Left lobe of liver (tissue), 2 donors: ENCODE measurements at regions not wholly inside any gene's neighbourhood (a gene's known extent, or its start where the extent isn't known, plus 50 kb on each side); places are given as distances from the start of the nearest gene placed in this dataset.
A peak's percentile ranks its signal among the peaks of the same experiment; 100 is the strongest.

Experiments
- ATAC-seq: fragments of 200-7000 bp; cut with Tn5 transposase; one replicate; pipeline ENCODE4 v1.9.1; 2020; ENCODE audit warnings: mild to moderate bottlenecking, moderate library complexity
- DNase-seq: peaks from one replicate; pipeline ENCODE4 v3.0.0-alpha.2; 2020; ENCODE audit warnings: low spot score
- donor health status: DM: no; HTN: no; CAD: no; lungs with moderate emphysema.
- donor health status: DM: no; HTN: yes; CAD: no.

- ATAC-seq = no peak
- no peak for DNase-seq
Observed at GRCh38 chr2:15874321-15874720, 66.0 kb upstream of the MYCN start.

GRCh38 chr2:15874854-15875804 is 65.2 kb upstream of the MYCN start:
- ATAC-seq (peak; percentile 83), DNase-seq (peak; percentile 78)

GRCh38 chr2:15875969-15876705 is 64.2 kb upstream of the MYCN start:
- ATAC-seq = no peak
- no peak for DNase-seq

GRCh38 chr2:15880226-15881119 is 59.9 kb upstream of the MYCN start:
- ATAC-seq (no peak), DNase-seq (no peak)

- DNase-seq (no peak), ATAC-seq (no peak)
Observed at GRCh38 chr2:15881120-15881433, 59.3 kb upstream of the MYCN start.

GRCh38 chr2:15881676-15882075 is 58.7 kb upstream of the MYCN start:
- no peak for DNase-seq
- ATAC-seq = no peak

GRCh38 chr2:15882761-15883497 is 57.4 kb upstream of the MYCN start:
- ATAC-seq = no peak
- no peak for DNase-seq

GRCh38 chr2:15883684-15884083 is 56.7 kb upstream of the MYCN start:
- DNase-seq (no peak), ATAC-seq (no peak)

GRCh38 chr2:15884790-15885189 is 55.6 kb upstream of the MYCN start:
- ATAC-seq = no peak

GRCh38 chr2:15886231-15886630 is 54.1 kb upstream of the MYCN start:
- no peak for DNase-seq
- ATAC-seq = no peak

More at GRCh38 chr2:15884790-15885189, 55.6 kb upstream of the MYCN start:
- DNase-seq = no peak

GRCh38 chr2:15889442-15890123 is 50.8 kb upstream of the MYCN start:
- no peak for DNase-seq
- ATAC-seq = no peak

GRCh38 chr2:15890124-15890754 is 50.1 kb upstream of the MYCN start:
- no peak for DNase-seq

More at GRCh38 chr2:15890124-15890754, 50.1 kb upstream of the MYCN start:
- no peak for ATAC-seq
